GM13977 (cell line): ENCODE measurements at regions not wholly inside any gene's neighbourhood (a gene's known extent, or its start where the extent isn't known, plus 50 kb on each side); places are given as distances from the start of the nearest gene placed in this dataset.

Experiments used
- DNase-seq: peaks from one replicate; pipeline ENCODE4 v3.0.0; 2012; ENCODE audit warnings: low spot score
- in situ Hi-C: fragments of 300-500 bp; cut with MboI; formaldehyde crosslinking; loops from one replicate; pipeline ENCODE4 v1.12.0; 2022; ENCODE audit warnings: low sequenced_read_pairs, low pct_unique_long_range_greater_than_20kb, mixed read lengths, inconsistent platforms; ENCODE audit not compliant: unreplicated experiment
- TF ChIP-seq, protein P1 (sequence below): IDR thresholded peaks from 2 replicates; pipeline ENCODE4 v1.5.1; 2012; ENCODE audit warnings: mild to moderate bottlenecking, control low read depth; ENCODE audit not compliant: insufficient read depth; ENCODE audit errors: extremely low read depth, missing control alignments

DNA sequence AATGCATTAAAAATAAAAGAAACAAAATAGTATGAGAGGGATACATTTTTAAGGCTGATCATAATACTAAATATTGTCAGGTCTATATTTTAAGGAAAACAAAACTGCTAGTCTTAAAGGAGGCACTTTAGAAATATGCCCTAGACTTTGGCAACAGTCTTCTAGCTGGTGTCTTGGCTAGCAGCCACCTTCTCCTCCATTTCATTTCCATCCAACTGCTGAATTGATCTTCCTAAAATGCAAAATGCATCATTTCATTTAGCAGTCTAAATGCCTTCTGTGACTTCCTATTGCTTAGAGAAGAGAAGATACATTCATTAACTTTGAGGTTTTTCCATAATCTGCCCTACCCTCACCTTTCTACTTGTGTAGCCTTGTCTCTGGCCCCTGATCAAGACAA lies 1404.1 kb downstream of the CDH11 start:
- no peak for DNase-seq
- TF ChIP-seq, protein P1, sequence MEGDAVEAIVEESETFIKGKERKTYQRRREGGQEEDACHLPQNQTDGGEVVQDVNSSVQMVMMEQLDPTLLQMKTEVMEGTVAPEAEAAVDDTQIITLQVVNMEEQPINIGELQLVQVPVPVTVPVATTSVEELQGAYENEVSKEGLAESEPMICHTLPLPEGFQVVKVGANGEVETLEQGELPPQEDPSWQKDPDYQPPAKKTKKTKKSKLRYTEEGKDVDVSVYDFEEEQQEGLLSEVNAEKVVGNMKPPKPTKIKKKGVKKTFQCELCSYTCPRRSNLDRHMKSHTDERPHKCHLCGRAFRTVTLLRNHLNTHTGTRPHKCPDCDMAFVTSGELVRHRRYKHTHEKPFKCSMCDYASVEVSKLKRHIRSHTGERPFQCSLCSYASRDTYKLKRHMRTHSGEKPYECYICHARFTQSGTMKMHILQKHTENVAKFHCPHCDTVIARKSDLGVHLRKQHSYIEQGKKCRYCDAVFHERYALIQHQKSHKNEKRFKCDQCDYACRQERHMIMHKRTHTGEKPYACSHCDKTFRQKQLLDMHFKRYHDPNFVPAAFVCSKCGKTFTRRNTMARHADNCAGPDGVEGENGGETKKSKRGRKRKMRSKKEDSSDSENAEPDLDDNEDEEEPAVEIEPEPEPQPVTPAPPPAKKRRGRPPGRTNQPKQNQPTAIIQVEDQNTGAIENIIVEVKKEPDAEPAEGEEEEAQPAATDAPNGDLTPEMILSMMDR = no peak
- in situ Hi-C loops = no loop called here

DNA sequence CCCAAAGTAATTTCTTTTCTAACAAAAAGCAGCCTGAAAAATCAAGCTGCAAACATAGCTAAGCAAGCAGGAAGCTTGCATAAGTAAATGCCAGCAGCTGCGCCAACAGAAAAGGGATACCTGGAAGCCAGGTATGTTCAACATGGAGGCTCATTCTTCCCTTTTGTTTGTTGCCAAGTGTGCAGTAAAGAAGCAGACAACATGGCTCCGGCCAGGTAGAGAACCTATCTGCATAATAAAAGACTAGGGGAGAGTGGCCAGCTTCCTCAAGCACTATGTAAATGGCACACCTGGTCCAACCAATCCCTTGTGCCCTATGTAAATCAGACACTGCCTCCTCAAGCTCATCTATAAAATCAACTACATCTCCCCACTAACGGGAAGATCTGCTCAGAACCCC lies 1407.0 kb downstream of the CDH11 start:
- in situ Hi-C loops = no loop called here
- TF ChIP-seq, protein P1 = no peak
- DNase-seq = no peak

DNA sequence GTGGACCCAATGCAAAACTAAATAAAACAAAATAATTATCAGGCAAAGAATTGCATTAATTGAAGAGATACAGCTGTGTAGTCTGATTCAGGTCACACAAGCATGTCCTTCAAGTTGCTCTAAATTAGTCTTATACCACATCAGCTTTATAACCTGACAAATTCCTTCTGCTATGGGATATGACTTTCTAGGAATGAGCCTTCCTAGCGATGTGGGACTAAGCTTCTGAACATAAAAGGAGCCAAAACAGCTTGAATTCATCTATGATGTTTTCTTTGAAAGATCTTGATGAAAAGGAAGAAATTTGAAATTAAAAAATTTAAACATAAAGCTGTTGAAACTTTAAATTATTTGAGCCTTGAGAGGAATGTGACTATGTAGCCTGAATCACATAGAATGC lies 1409.1 kb downstream of the CDH11 start:
- in situ Hi-C loops = no loop called here
- TF ChIP-seq, protein P1 = no peak
- DNase-seq = no peak

DNA sequence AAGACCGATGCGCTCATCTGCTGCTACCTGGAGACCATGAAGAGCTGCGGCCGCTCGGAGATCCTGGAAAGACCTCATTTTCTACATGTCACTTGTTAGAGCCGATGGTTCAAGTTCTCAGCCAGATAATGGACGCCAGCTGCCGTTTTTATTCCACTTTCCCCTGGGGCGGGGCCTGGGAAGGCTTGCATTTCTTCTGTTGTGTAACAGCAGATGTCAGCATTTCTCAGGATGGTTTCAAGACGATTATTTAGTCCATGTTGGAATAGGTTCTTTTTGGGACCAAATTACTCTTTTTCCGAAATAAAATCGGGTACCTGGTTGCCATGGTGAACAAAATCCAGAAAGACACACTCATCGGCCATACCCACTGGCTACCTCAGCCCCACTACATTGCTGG lies 1418.3 kb downstream of the CDH11 start:
- DNase-seq = no peak
- TF ChIP-seq, protein P1 = no peak
- in situ Hi-C loops = no loop called here

DNA sequence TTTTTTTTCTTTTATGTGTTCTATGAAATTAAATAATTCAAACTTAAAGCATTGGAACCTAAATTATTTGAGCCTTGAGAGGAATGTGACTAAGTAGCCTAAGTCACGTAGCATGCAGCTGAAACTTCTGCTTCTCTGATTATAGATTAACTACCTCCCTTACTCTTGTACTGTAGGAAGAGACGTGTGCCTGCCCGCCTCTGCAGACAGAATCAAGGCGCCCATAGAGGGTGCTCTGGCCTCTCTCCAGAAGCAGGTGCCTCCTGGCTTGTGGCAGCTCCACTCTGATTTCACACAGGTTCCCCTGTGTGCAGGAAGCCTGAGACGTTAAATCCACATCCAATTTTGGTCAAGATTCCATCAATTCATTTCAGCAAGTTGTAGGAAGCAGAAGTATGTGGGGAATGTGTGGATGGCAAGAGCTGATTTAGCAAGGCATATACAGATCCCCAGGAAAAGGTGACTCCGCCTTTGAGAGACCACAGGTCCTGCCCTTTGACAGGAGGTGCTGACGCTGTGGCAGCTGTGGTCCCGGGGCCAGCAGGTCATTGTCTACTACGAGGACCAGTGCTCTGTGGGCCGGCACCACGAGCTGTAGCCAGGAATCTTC lies 1418.8 kb downstream of the CDH11 start:
- no peak for DNase-seq
- TF ChIP-seq, protein P1 = peak; percentile 17
- in situ Hi-C loops = no loop called here

DNA sequence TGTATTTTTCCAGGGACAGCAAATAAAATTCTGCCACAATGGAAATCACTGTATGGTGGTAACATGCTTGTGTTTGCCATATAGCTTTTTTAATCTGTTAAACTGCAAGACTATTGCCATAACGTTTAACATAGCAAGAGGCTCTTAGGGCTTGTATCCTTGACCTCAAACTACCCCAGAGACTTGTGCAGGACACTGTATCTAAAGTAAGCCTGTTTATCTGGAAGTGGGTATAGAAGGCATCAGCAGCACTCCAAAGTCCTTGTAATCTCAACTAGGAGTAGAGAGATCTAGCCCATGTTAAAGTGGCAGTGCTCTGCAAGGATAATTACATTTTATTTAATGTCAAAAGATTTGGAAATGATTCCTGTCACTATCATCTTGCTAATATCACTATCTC lies 1424.1 kb downstream of the CDH11 start:
- DNase-seq = no peak
- TF ChIP-seq, protein P1 = no peak
- in situ Hi-C loops = no loop called here

DNA sequence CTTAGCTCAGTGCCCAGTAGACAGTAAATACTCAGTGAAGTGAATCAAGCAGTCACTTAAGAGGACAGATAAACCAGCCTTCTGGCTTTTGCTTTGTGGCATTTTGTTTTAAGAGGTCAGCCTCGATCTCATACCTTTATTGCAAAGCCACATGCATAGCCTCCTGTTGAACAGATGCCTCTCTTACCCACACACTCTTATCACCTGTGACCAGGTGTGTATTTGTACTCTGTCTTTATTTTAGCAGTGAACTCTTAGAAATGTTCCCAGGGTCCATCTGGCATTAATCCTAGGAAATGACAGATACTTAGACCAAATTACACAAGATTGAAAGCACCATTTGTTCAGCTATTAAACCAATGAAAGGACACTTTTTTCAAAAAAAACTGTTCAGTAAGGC lies 1426.5 kb downstream of the CDH11 start:
- no peak for DNase-seq
- TF ChIP-seq, protein P1 = no peak
- in situ Hi-C loops = no loop called here
